Lung (tissue), 11 donors: ENCODE measurements at regions not wholly inside any gene's neighbourhood (a gene's known extent, or its start where the extent isn't known, plus 50 kb on each side); places are given as distances from the start of the nearest gene placed in this dataset.

Experiments used
- ATAC-seq: fragments of 200-7000 bp; cut with Tn5 transposase; one replicate; pipeline ENCODE4 v1.9.1; 2020; ENCODE audit warnings: moderate number of reproducible peaks; ENCODE audit not compliant: insufficient read depth, low FRiP score
- DNase-seq, 3 donors: peaks; one replicate each; pipeline ENCODE4 v3.0.0-alpha.2; 2013 to 2017
- H3K27ac ChIP-seq, 2 donors: one replicate each; pipeline ENCODE4 v1.5.1; 2013; ENCODE audit warnings: mild to moderate bottlenecking in 2 of 2, moderate library complexity in 2 of 2, control low read depth in 1 of 2, inconsistent platforms in 1 of 2, low read depth in 1 of 2, low read length in 1 of 2
- H3K27me3 ChIP-seq, 3 donors: one replicate each; pipeline ENCODE4 v1.5.1; 2013; ENCODE audit warnings: low read length in 2 of 3; ENCODE audit not compliant: control insufficient read depth in 3 of 3, insufficient read depth in 3 of 3
- H3K36me3 ChIP-seq, 4 donors: one replicate each; pipeline ENCODE4 v1.5.1; 2013; ENCODE audit warnings: low read length in 4 of 4, mild to moderate bottlenecking in 1 of 4, moderate library complexity in 1 of 4; ENCODE audit not compliant: control insufficient read depth in 4 of 4, insufficient read depth in 4 of 4
- H3K4me1 ChIP-seq, 5 donors: one replicate each; pipeline ENCODE4 v1.5.1; 2013; ENCODE audit warnings: low read length in 5 of 5, mild to moderate bottlenecking in 2 of 5, moderate library complexity in 1 of 5; ENCODE audit not compliant: control insufficient read depth in 5 of 5, insufficient read depth in 5 of 5
- H3K4me3 ChIP-seq: one replicate; pipeline ENCODE4 v1.5.1; 2013; ENCODE audit warnings: mild to moderate bottlenecking, control low read depth, moderate library complexity
- H3K9ac ChIP-seq, 2 donors: one replicate each; pipeline ENCODE4 v1.5.1; 2013; ENCODE audit warnings: low read length in 2 of 2, control low read depth in 1 of 2; ENCODE audit not compliant: insufficient read depth in 1 of 2
- H3K9me3 ChIP-seq, 4 donors: one replicate each; pipeline ENCODE4 v1.5.1; 2013; ENCODE audit warnings: low read length in 3 of 4, mild to moderate bottlenecking in 1 of 4, moderate library complexity in 1 of 4; ENCODE audit not compliant: control insufficient read depth in 4 of 4, insufficient read depth in 3 of 4
- CTCF ChIP-seq: IDR thresholded peaks from 2 replicates; pipeline ENCODE4 v1.5.1; 2012; ENCODE audit warnings: mild to moderate bottlenecking; ENCODE audit errors: control extremely low read depth, extremely low read depth
- WGBS, 2 donors: extraction: QIAGEN DNeasy Blood & Tissue Kit; methylation state at CpG; one replicate each; pipeline ENCODE4 v1.1.7; 2013; 5-methylcytosine and 5-hydroxymethylcytosine counted together
- donor health status: control.
- donor health status: control.
- donor health status: Bipolar disorder and iron deficiency.
- donor health status: healthy.
- donor health status: DM: yes; HTN: yes; CAD: no.

- Histone ChIP-seq H3K27ac (peak overlapping the region in 1 of 2 donors; percentile 40), H3K9me3 (no peaks in the 10 kb centered on the region), H3K4me3 (no peak overlapping the region), H3K4me1 (peaks cover 0 to 6% (median 0%) of the 10 kb centered on the region in 5 donors), H3K36me3 (no peaks in the 10 kb centered on the region), H3K9ac (no peak overlapping the region), H3K27me3 (no peaks in the 10 kb centered on the region)
- TF ChIP-seq CTCF: no peak
- DNase-seq (no peak), ATAC-seq (peak; percentile 53)
- 65 to 78% methylated on average over 7 of the region's 7 CpGs for WGBS, 2 donors
Observed at GRCh38 chr7:17239683-17240521, 58.5 kb upstream of the AHR start.

GRCh38 chr7:17242504-17242903 is 55.9 kb upstream of the AHR start:
- WGBS, 2 donors: 96 to 97% methylated on average over 4 of the region's 4 CpGs

GRCh38 chr7:17244786-17245185 is 53.7 kb upstream of the AHR start:
- H3K4me3 ChIP-seq: no peak overlapping the region
- WGBS, 2 donors: 97 to 98% methylated on average over 2 of the region's 2 CpGs

More at GRCh38 chr7:17242504-17242903, 55.9 kb upstream of the AHR start:
- no peak for TF ChIP-seq CTCF
- H3K4me1 ChIP-seq: peaks cover 0 to 3% (median 0%) of the 10 kb centered on the region in 5 donors
- no peaks in the 10 kb centered on the region for H3K9me3 ChIP-seq
- ATAC-seq: no peak
- no peak overlapping the region for H3K9ac ChIP-seq
- H3K27ac ChIP-seq: no peak overlapping the region
- no peak overlapping the region for H3K4me3 ChIP-seq
- DNase-seq: no peak
- H3K27me3 ChIP-seq: no peaks in the 10 kb centered on the region
- no peaks in the 10 kb centered on the region for H3K36me3 ChIP-seq

More at GRCh38 chr7:17244786-17245185, 53.7 kb upstream of the AHR start:
- no peak for TF ChIP-seq CTCF
- DNase-seq (no peak), ATAC-seq (no peak)
- no peaks in the 10 kb centered on the region for H3K27me3 ChIP-seq
- no peak overlapping the region for H3K27ac ChIP-seq
- peaks cover 0 to 3% (median 0%) of the 10 kb centered on the region in 5 donors for H3K4me1 ChIP-seq
- H3K36me3 ChIP-seq: no peaks in the 10 kb centered on the region
- H3K9ac ChIP-seq: no peak overlapping the region
- H3K9me3 ChIP-seq: no peaks in the 10 kb centered on the region
